GM23338 (cell line): ENCODE measurements at regions not wholly inside any gene's neighbourhood (a gene's known extent, or its start where the extent isn't known, plus 50 kb on each side); places are given as distances from the start of the nearest gene placed in this dataset.

Experiments used
- ATAC-seq: fragments of 200-7000 bp; cut with Tn5 transposase; 3 replicates; pipeline ENCODE4 v1.9.1; 2020
- DNase-seq: peaks from one replicate; pipeline ENCODE4 v3.0.0-alpha.2; 2015; ENCODE audit warnings: low spot score
- H2AFZ ChIP-seq: fragments of 200-600 bp; sonication (generic); 2 replicates; pipeline ENCODE4 v1.8.0; 2016; ENCODE audit warnings: antibody characterized with exemption, mild to moderate bottlenecking, moderate library complexity
- H3F3A ChIP-seq: fragments of 200-600 bp; sonication (generic); replicated peaks from 2 replicates; pipeline ENCODE4 v1.8.0; 2017; ENCODE audit warnings: antibody characterized with exemption, mixed run types, low read depth
- H3K27ac ChIP-seq: fragments of 200-600 bp; sonication (generic); 2 replicates; pipeline ENCODE4 v1.6.1; 2016; ENCODE audit warnings: low read depth
- H3K27me3 ChIP-seq: fragments of 200-600 bp; sonication (generic); 2 replicates; pipeline ENCODE4 v1.8.0; 2016; ENCODE audit warnings: mild to moderate bottlenecking, mixed run types, moderate library complexity; ENCODE audit not compliant: insufficient read depth
- H3K36me3 ChIP-seq: fragments of 200-600 bp; sonication (generic); 2 replicates; pipeline ENCODE4 v1.8.0; 2016; ENCODE audit warnings: mild to moderate bottlenecking; ENCODE audit not compliant: insufficient read depth
- H3K4me1 ChIP-seq: fragments of 200-600 bp; sonication (generic); 2 replicates; pipeline ENCODE4 v1.8.0; 2016; ENCODE audit warnings: mild to moderate bottlenecking, moderate library complexity; ENCODE audit not compliant: insufficient read depth
- H3K4me2 ChIP-seq: fragments of 200-600 bp; sonication (generic); 2 replicates; pipeline ENCODE4 v1.7.1; 2017; ENCODE audit warnings: mixed run types
- H3K4me3 ChIP-seq: fragments of 200-600 bp; sonication (generic); 2 replicates; pipeline ENCODE4 v1.6.1; 2016; ENCODE audit warnings: mixed run types
- H3K79me2 ChIP-seq: fragments of 200-600 bp; sonication (generic); replicated peaks from 2 replicates; pipeline ENCODE4 v1.8.0; 2017; ENCODE audit warnings: mild to moderate bottlenecking; ENCODE audit not compliant: insufficient read depth
- H3K9me2 ChIP-seq: fragments of 200-600 bp; sonication (generic); 2 replicates; pipeline ENCODE4 v1.8.0; 2017; ENCODE audit not compliant: insufficient read depth
- H4K20me1 ChIP-seq: fragments of 200-600 bp; sonication (generic); replicated peaks from 2 replicates; pipeline ENCODE4 v1.8.0; 2017; ENCODE audit warnings: mild to moderate bottlenecking; ENCODE audit not compliant: insufficient read depth
- H3K27ac Mint-ChIP-seq: 2 replicates; pipeline ENCODE4 v1.8.0; 2020; ENCODE audit warnings: inconsistent platforms, mild to moderate bottlenecking, moderate library complexity, mixed read lengths
- H3K27me3 Mint-ChIP-seq: 3 replicates; pipeline ENCODE4 v1.8.0; 2022; ENCODE audit warnings: low read depth, mild to moderate bottlenecking, moderate library complexity, mixed read lengths, inconsistent platforms; ENCODE audit not compliant: insufficient read depth, poor library complexity
- H3K36me3 Mint-ChIP-seq: 3 replicates; pipeline ENCODE4 v1.8.0; 2021; ENCODE audit warnings: low read depth, mild to moderate bottlenecking, inconsistent platforms, moderate library complexity, mixed read lengths
- H3K4me1 Mint-ChIP-seq: 3 replicates; pipeline ENCODE4 v1.8.0; 2020; ENCODE audit warnings: mild to moderate bottlenecking, inconsistent platforms, mixed read lengths
- H3K4me3 Mint-ChIP-seq: 3 replicates; pipeline ENCODE4 v1.8.0; 2021; ENCODE audit warnings: moderate library complexity, mild to moderate bottlenecking, inconsistent platforms, mixed read lengths
- H3K9me3 Mint-ChIP-seq: 3 replicates; pipeline ENCODE4 v1.8.0; 2020; ENCODE audit warnings: moderate library complexity, mild to moderate bottlenecking, inconsistent platforms, mixed read lengths
- CREB1 ChIP-seq: fragments of 250-450 bp; sonication (Bioruptor Pico); IDR thresholded peaks from 2 replicates; pipeline ENCODE4 v1.5.0; 2020; ENCODE audit warnings: low read depth, mild to moderate bottlenecking, moderate library complexity
- CTCF ChIP-seq, 2 experiments: fragments of 200-600 bp in 1 of 2; sonication (generic) in 1 of 2; conservative IDR thresholded peaks; 2 replicates each; pipeline versions ENCODE4 v1.5.1 to v1.6.1; 2016 to 2017; ENCODE audit warnings: antibody characterized with exemption in 2 of 2, low read depth in 2 of 2, mild to moderate bottlenecking in 2 of 2, moderate library complexity in 1 of 2
- ETS1 ChIP-seq: IDR thresholded peaks from 2 replicates; pipeline ENCODE4 v1.6.1; 2016; ENCODE audit warnings: antibody characterized with exemption
- EZH2 ChIP-seq: fragments of 200-600 bp; sonication (generic); IDR thresholded peaks from one replicate; pipeline ENCODE4 v1.8.0; 2017; ENCODE audit warnings: antibody characterized with exemption, mild to moderate bottlenecking, low read depth; ENCODE audit not compliant: unreplicated experiment
- EZH2phosphoT487 ChIP-seq: fragments of 200-600 bp; sonication (generic); IDR thresholded peaks from one replicate; pipeline ENCODE4 v1.8.1; 2018; ENCODE audit warnings: antibody characterized with exemption; ENCODE audit not compliant: unreplicated experiment
- JUNB ChIP-seq: IDR thresholded peaks from one replicate; pipeline ENCODE4 v1.6.1; 2016; ENCODE audit warnings: antibody characterized with exemption; ENCODE audit not compliant: unreplicated experiment
- POLR2AphosphoS5 ChIP-seq: IDR thresholded peaks from 2 replicates; pipeline ENCODE4 v1.6.1; 2016; ENCODE audit warnings: antibody characterized with exemption, low read depth
- REST ChIP-seq: IDR thresholded peaks from one replicate; pipeline ENCODE4 v1.6.1; 2018; ENCODE audit warnings: antibody characterized with exemption; ENCODE audit not compliant: unreplicated experiment
- STAT1 ChIP-seq: IDR thresholded peaks from one replicate; pipeline ENCODE4 v1.6.1; 2016; ENCODE audit warnings: antibody characterized with exemption; ENCODE audit not compliant: unreplicated experiment
- ZNF114 ChIP-seq: fragments of 250-450 bp; sonication (Bioruptor Pico); IDR thresholded peaks from 2 replicates; pipeline ENCODE4 v1.5.0; 2020; ENCODE audit warnings: mild to moderate bottlenecking, moderate library complexity
- ZNF331 ChIP-seq: fragments of 250-450 bp; sonication (Bioruptor Pico); IDR thresholded peaks from 2 replicates; pipeline ENCODE4 v1.5.0; 2020; ENCODE audit warnings: low read depth, mild to moderate bottlenecking, moderate library complexity
- ZNF462 ChIP-seq: fragments of 250-450 bp; sonication (Bioruptor Pico); IDR thresholded peaks from 2 replicates; pipeline ENCODE4 v1.5.0; 2020; ENCODE audit warnings: mild to moderate bottlenecking, moderate library complexity

GRCh38 chr1:232385221-232385620 lies 244.7 kb downstream of the SIPA1L2 start:
- Histone ChIP-seq H3K36me3 (no peaks in the 10 kb centered on the region), H3K79me2 (no peaks in the 10 kb centered on the region), H3K27ac (no peak overlapping the region), H3K4me3 (no peak overlapping the region), H3F3A (no peaks in the 10 kb centered on the region), H3K4me1 (peaks cover 7% of the 10 kb centered on the region; the same call in 1 of the 2 replicates), H3K9me2 (peaks cover 5% of the 10 kb centered on the region), H3K27me3 (no peaks in the 10 kb centered on the region), H3K4me2 (no peak overlapping the region), H4K20me1 (no peaks in the 10 kb centered on the region), H2AFZ (no peak overlapping the region)
- TF ChIP-seq ZNF462 (CRISPR knock-in tag) = no peak
- no peak for TF ChIP-seq STAT1
- TF ChIP-seq ZNF114 (CRISPR knock-in tag) = no peak
- no peak for TF ChIP-seq ETS1
- no peak for TF ChIP-seq EZH2
- TF ChIP-seq REST = no peak
- no peak for TF ChIP-seq ZNF331 (CRISPR knock-in tag)
- no peak for TF ChIP-seq POLR2AphosphoS5
- no peak for TF ChIP-seq JUNB
- no peak for TF ChIP-seq CREB1 (CRISPR knock-in tag)
- TF ChIP-seq EZH2phosphoT487 = no peak
- TF ChIP-seq CTCF (conservative IDR thresholded peaks at IDR 0.05; ENCODE audit: low read depth in 2 of 2) = no peak
- Mint-ChIP-seq H3K4me1 (peaks cover 11% of the 10 kb centered on the region), H3K27me3 (peaks cover 6% of the 10 kb centered on the region), H3K36me3 (no peaks in the 10 kb centered on the region), H3K27ac (no peak overlapping the region), H3K9me3 (no peaks in the 10 kb centered on the region), H3K4me3 (no peak overlapping the region)
- no peak for DNase-seq
- peak; percentile 38; the same call in 2 of the 3 replicates for ATAC-seq
